A549 (cell line): ENCODE measurements at regions not wholly inside any gene's neighbourhood (a gene's known extent, or its start where the extent isn't known, plus 50 kb on each side); places are given as distances from the start of the nearest gene placed in this dataset.

ENCODE experiments used
- ATAC-seq, 2 experiments: fragments of 200-7000 bp in 1 of 2; fragments of >200 bp in 1 of 2; cut with Nextera tagmentation in 1 of 2; cut with Tn5 transposase in 1 of 2; 3 replicates each; pipeline versions ENCODE4 v1.8.0 to v1.9.1; 2018 to 2020; ENCODE audit warnings: mild to moderate bottlenecking in 1 of 2, moderate library complexity in 1 of 2
- CTCF ChIA-PET: fragments of 300-600 bp; sonication (Branson Sonifier 250); formaldehyde crosslinking; extraction: SDS; loops from one replicate; lab custom pipeline; 2021; ENCODE audit warnings: antibody characterized with exemption, inconsistent platforms; lab: Yijun Ruan, JAX
- POLR2A ChIA-PET: fragments of 350-600 bp; formaldehyde crosslinking; extraction: SDS; loops from one replicate; lab custom pipeline; 2021; ENCODE audit warnings: antibody characterized with exemption, inconsistent platforms; lab: Yijun Ruan, JAX
- DNase-seq, 2 experiments: peaks; one replicate each; pipeline versions ENCODE4 v3.0.0 to v3.0.0-alpha.2; 2011 to 2016; ENCODE audit warnings: low read depth in 1 of 2, low spot score in 1 of 2
- FAIRE-seq: peaks from 2 replicates; lab custom pipeline; 2011; peaks lifted over from hg19 to GRCh38; lab: Jason Lieb, UNC
- H3K27ac ChIP-seq, 2 experiments: fragments of >200 bp; sonication (Bioruptor Twin); formaldehyde crosslinking; 3 replicates each; pipeline ENCODE4 v1.5.1; 2016 to 2017
- H3K4me1 ChIP-seq: fragments of >200 bp; sonication (Bioruptor Twin); formaldehyde crosslinking; 3 replicates; pipeline ENCODE4 v1.6.1; 2016
- H3K4me2 ChIP-seq: fragments of >200 bp; sonication (Bioruptor Twin); formaldehyde crosslinking; 3 replicates; pipeline ENCODE4 v1.6.1; 2016
- H3K4me3 ChIP-seq: fragments of >200 bp; sonication (Bioruptor Twin); formaldehyde crosslinking; 3 replicates; pipeline ENCODE4 v1.5.1; 2016
- H3K9me3 ChIP-seq: fragments of >200 bp; sonication (Bioruptor Twin); formaldehyde crosslinking; 3 replicates; pipeline ENCODE4 v1.6.1; 2016
- CEBPB ChIP-seq, 2 experiments: fragments of >200 bp in 1 of 2; sonication (Bioruptor Twin) in 1 of 2; formaldehyde crosslinking in 1 of 2; IDR thresholded peaks; 2 replicates each; pipeline ENCODE4 v1.6.1; 2012 to 2016
- CHD2 ChIP-seq: fragments of 150-350 bp; IDR thresholded peaks from 2 replicates; pipeline ENCODE4 v1.6.1; 2014; ENCODE audit warnings: low read length; ENCODE audit not compliant: partially characterized antibody
- CHD4 ChIP-seq: fragments of 200-600 bp; sonication (generic); IDR thresholded peaks from 2 replicates; pipeline ENCODE4 v1.6.1; 2016; ENCODE audit warnings: antibody characterized with exemption, mild to moderate bottlenecking, borderline replicate concordance
- EP300 ChIP-seq, 2 experiments: fragments of >200 bp; sonication (Bioruptor Twin); formaldehyde crosslinking; IDR thresholded peaks; 2 replicates in 1 of 2; 3 replicates in 1 of 2; pipeline ENCODE4 v1.6.1; 2016 to 2017
- ESRRA ChIP-seq: fragments of 150-350 bp; IDR thresholded peaks from 2 replicates; pipeline ENCODE4 v1.6.1; 2014; ENCODE audit warnings: mild to moderate bottlenecking, low read length, borderline replicate concordance
- GATA3 ChIP-seq: IDR thresholded peaks from 2 replicates; pipeline ENCODE4 v1.6.1; 2012; ENCODE audit warnings: borderline replicate concordance
- HEYL ChIP-seq: fragments of 250-450 bp; sonication (Bioruptor Pico); IDR thresholded peaks from 2 replicates; pipeline ENCODE4 v1.8.0; 2021; ENCODE audit warnings: mild to moderate bottlenecking, moderate library complexity
- HOXB5 ChIP-seq: fragments of 250-450 bp; sonication (Bioruptor Pico); IDR thresholded peaks from 2 replicates; pipeline ENCODE4 v1.5.0; 2020; ENCODE audit warnings: mild to moderate bottlenecking, moderate library complexity
- JUN ChIP-seq, 2 experiments: fragments of >200 bp; sonication (Bioruptor Twin); formaldehyde crosslinking; IDR thresholded peaks; 2 replicates in 1 of 2; 3 replicates in 1 of 2; pipeline ENCODE4 v1.6.1; 2016 to 2017
- JUNB ChIP-seq: fragments of >200 bp; sonication (Bioruptor Twin); formaldehyde crosslinking; IDR thresholded peaks from 2 replicates; pipeline ENCODE4 v1.6.1; 2016
- KDM5A ChIP-seq: fragments of 200-600 bp; sonication (generic); IDR thresholded peaks from 2 replicates; pipeline ENCODE4 v1.6.1; 2016; ENCODE audit warnings: antibody characterized with exemption, mild to moderate bottlenecking
- MYC ChIP-seq: IDR thresholded peaks from 2 replicates; pipeline ENCODE4 v1.6.1; 2012; ENCODE audit warnings: mild to moderate bottlenecking, inconsistent platforms, low read length, improper control_type of control experiment, borderline replicate concordance
- PHF8 ChIP-seq: fragments of 200-600 bp; sonication (generic); IDR thresholded peaks from 2 replicates; pipeline ENCODE4 v1.6.1; 2016; ENCODE audit warnings: low read depth, mild to moderate bottlenecking, antibody characterized with exemption, moderate library complexity, borderline replicate concordance
- RAD21 ChIP-seq, 2 experiments: fragments of >200 bp in 1 of 2; sonication (Bioruptor Twin) in 1 of 2; formaldehyde crosslinking in 1 of 2; IDR thresholded peaks in 1 of 2; conservative IDR thresholded peaks in 1 of 2; 2 replicates in 1 of 2; 3 replicates in 1 of 2; pipeline ENCODE4 v1.6.1; 2012 to 2018; ENCODE audit warnings: inconsistent platforms in 1 of 2
- SMC3 ChIP-seq: fragments of >200 bp; sonication (Bioruptor Twin); formaldehyde crosslinking; IDR thresholded peaks from 3 replicates; pipeline ENCODE4 v1.6.1; 2018; ENCODE audit warnings: inconsistent platforms
- TP53 ChIP-seq: fragments of 250-450 bp; sonication (Bioruptor Pico); IDR thresholded peaks from 2 replicates; pipeline ENCODE4 v1.5.0; 2021; ENCODE audit warnings: mild to moderate bottlenecking, moderate library complexity
- ZC3H11A ChIP-seq: fragments of 450-650 bp; IDR thresholded peaks from 2 replicates; pipeline ENCODE4 v1.6.1; 2014; ENCODE audit warnings: antibody characterized with exemption, mild to moderate bottlenecking
- ZNF302 ChIP-seq: fragments of 250-450 bp; sonication (Bioruptor Pico); IDR thresholded peaks from 2 replicates; pipeline ENCODE4 v1.9.0; 2021; ENCODE audit warnings: inconsistent platforms, mild to moderate bottlenecking, moderate library complexity
- WGBS: methylation state at CpG from one replicate; pipeline ENCODE4 v1.1.6; 2017; ENCODE audit errors: missing lambda C conversion rate; 5-methylcytosine and 5-hydroxymethylcytosine counted together
- TF ChIP-seq, protein P1 (sequence below): fragments of >200 bp; sonication (Bioruptor Twin); formaldehyde crosslinking; IDR thresholded peaks from 2 replicates; pipeline ENCODE4 v1.6.1; 2016
- TF ChIP-seq, protein P2 (sequence below): fragments of 450-650 bp; IDR thresholded peaks from 2 replicates; pipeline ENCODE4 v1.6.1; 2014; ENCODE audit warnings: antibody characterized with exemption
- TF ChIP-seq, protein P3 (sequence below): fragments of >200 bp; sonication (Bioruptor Twin); formaldehyde crosslinking; IDR thresholded peaks from 3 replicates; pipeline ENCODE4 v1.5.1; 2016
- TF ChIP-seq, protein P4 (sequence below): fragments of 250-450 bp; sonication (Bioruptor Pico); IDR thresholded peaks from 2 replicates; pipeline ENCODE4 v1.5.0; 2021; ENCODE audit warnings: mild to moderate bottlenecking, moderate library complexity, borderline replicate concordance

DNA sequence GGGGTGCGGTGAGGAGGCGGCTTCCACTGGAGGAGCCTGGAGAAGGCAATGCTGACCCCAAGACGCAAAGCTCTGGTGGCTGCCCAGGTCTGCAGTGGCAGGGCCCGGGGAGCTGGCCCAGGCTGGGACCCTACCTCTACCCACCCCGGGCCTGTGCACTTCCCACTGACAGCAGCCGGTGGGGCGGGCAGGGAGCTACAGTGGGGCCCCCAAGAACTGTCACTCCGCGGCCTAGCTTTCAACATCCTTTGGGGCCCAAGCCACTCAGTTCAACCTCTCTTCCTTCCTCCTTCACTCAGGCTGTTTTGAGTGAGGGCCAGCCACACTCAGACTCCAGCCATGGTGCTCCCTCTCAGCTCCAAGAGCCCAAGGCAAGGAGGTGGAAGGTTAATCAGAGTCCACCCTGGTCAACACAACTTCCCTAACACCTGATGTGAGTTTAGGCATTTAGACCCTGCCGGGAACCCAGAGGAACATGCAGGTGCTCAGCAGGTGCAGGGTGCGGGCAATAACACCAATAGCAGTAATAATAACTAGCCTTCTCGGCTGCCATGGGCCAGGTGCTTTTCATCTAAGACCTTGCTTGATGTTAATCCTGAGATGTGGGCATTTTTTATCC, 93.6 kb downstream of the ZFP36L2 start:
- no peaks in the 10 kb centered on the region for H3K9me3 ChIP-seq
- peaks cover 36% of the 10 kb centered on the region for H3K4me1 ChIP-seq
- H3K4me2 ChIP-seq: no peak overlapping the region
- TF ChIP-seq JUNB (no peak), KDM5A (no peak), TP53 (CRISPR knock-in tag) (no peak)
- no peak overlapping the region for H3K4me3 ChIP-seq
- no peak for FAIRE-seq
- H3K27ac ChIP-seq: peak overlapping the region; percentile 75 to 86; a peak in 5 of 6 replicates
- no peak for ATAC-seq
- WGBS: 94% methylated on average over 12 of the region's 12 CpGs
- DNase-seq: no peak
- ChIA-PET POLR2A (interaction anchor here (3.8 kb wide), 1 partner anchor 94 kb away, joined by 16 read pairs; the partner anchor contains the start of gene ZFP36L2), CTCF (interaction anchor here (0.8 to 7.8 kb wide), 11 partner anchors 7 to 352 kb away, joined by 3 to 84 read pairs (median 7); partner anchors contain the start of gene ZFP36L2)

DNA sequence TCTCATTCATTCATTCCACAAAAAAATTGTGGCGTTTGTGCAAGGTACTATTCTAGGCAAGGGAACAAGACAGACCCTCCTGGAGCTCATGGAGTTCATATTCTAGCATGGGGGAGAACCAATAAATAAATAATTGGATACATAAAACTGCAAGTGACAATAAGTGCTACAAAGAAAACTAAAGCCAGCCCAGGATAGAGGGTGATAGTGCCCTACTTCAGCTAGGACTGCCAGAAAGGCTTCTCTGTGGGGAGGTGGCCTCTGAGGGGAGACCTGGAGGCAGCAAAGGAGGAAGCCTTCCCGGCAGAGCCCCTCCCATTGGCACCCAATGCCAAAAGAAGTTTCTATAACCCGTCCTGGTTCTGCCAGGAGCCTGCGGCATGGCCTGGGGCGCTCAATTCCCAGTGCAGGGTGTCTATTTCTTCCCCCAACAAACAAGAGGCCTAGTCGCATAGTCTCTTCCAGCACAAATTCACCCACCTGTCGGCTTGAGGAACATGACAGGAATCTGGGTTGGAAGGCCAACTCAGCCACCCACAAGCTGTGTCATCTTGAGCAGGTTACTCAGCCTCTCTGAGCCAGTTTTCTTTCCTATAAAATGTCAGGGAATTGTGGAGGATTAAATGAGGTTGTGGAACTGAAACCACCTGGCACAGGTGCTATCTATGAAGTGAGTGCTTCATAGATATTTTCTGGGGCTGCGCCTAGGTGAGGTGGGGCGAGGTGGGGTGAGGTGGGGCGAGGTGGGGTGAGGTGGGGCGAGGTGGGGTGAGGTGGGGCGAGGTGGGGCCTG, 94.3 kb downstream of the ZFP36L2 start:
- no peaks in the 10 kb centered on the region for H3K9me3 ChIP-seq
- no peak for TF ChIP-seq JUN (IDR thresholded peaks at IDR 0.05)
- no peak for TF ChIP-seq HEYL (CRISPR knock-in tag)
- no peak for TF ChIP-seq CEBPB (IDR thresholded peaks at IDR 0.05)
- TF ChIP-seq PHF8: no peak
- no peak for TF ChIP-seq ESRRA
- no peak for TF ChIP-seq ZNF302
- 0 out of 5 replicates have a peak, but pooled peaks of 1 of the 2 experiments have one; percentile 6 for TF ChIP-seq RAD21 (conservative IDR thresholded peaks at IDR 0.05 in 1 of 2, IDR thresholded peaks at IDR 0.05 in 1 of 2)
- CTCF ChIA-PET: interaction anchor here (0.5 to 7.8 kb wide), 23 partner anchors 8 to 353 kb away, joined by 3 to 84 read pairs (median 4); partner anchors contain the start of gene ZFP36L2
- H3K4me2 ChIP-seq: peak overlapping the region; percentile 58
- ATAC-seq (no peak), FAIRE-seq (no peak), DNase-seq (no peak)
- peaks cover 31% of the 10 kb centered on the region for H3K4me1 ChIP-seq
- POLR2A ChIA-PET: interaction anchor here (3.8 kb wide), 1 partner anchor 95 kb away, joined by 16 read pairs; the partner anchor contains the start of gene ZFP36L2
- H3K4me3 ChIP-seq: no peak overlapping the region
- peak overlapping the region; percentile 75 to 86 for H3K27ac ChIP-seq
- WGBS: 70% methylated on average over 10 of the region's 12 CpGs

DNA sequence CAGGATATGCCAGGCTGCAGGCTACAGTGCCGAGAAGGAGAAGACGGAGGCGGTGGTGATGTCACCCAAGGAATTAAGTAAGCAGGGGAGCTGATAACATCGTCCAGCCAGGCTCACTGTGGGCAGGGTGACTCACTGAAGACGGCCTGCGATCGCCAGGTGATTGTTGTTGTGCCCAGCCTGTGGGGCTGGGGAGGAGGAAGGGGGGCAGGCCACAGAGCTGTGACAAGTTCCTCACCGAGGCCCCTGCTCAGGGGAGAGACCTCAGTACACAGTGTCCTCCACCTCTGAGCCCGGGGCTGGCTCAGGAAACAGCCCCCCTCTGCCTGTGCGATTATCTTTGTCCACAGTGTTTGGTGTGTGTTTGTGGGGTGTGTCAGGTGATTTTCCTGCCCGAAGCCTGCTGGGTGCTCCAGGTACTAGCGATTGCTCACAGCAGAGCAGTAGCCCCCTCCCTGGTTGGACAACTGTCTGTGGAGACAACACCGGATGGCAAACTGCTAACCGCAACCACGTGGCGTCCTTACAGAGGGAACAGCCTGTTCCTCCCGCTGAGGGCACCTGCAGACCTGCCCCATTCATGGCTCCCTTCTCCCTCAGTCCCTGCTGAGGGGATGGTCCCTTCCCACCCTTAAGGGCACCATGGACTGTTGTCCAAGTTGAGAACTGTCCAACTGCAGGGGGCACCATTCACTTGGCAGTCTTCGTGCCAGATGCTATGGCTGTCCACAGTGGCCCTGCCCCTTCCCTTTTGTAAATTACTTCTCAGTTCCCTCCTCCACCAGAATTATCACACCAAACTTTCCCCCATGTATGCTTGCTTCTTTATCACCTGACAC, 95.1 kb downstream of the ZFP36L2 start:
- FAIRE-seq (no peak), ATAC-seq (peak; percentile 86 to 87), DNase-seq (peak; percentile 87 to 96)
- H3K4me3 ChIP-seq: no peak overlapping the region
- H3K27ac ChIP-seq: peak overlapping the region; percentile 75 to 86
- WGBS: 23% methylated on average over 18 of the region's 18 CpGs
- H3K4me1 ChIP-seq: peaks cover 31% of the 10 kb centered on the region
- H3K4me2 ChIP-seq: peak overlapping the region; percentile 58
- CTCF ChIA-PET: interaction anchor here (0.6 to 7.8 kb wide), 34 partner anchors 9 to 420 kb away, joined by 3 to 84 read pairs (median 4); partner anchors contain the start of gene ZFP36L2
- POLR2A ChIA-PET: interaction anchor here (1.5 to 3.8 kb wide), 2 partner anchors 91 to 96 kb away, joined by 4 to 16 read pairs; partner anchors contain the start of gene ZFP36L2
- no peaks in the 10 kb centered on the region for H3K9me3 ChIP-seq
- no peak for TF ChIP-seq HOXB5 (CRISPR knock-in tag)
- TF ChIP-seq, protein P1, sequence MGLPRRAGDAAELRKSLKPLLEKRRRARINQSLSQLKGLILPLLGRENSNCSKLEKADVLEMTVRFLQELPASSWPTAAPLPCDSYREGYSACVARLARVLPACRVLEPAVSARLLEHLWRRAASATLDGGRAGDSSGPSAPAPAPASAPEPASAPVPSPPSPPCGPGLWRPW: no peak
- TF ChIP-seq, protein P2, sequence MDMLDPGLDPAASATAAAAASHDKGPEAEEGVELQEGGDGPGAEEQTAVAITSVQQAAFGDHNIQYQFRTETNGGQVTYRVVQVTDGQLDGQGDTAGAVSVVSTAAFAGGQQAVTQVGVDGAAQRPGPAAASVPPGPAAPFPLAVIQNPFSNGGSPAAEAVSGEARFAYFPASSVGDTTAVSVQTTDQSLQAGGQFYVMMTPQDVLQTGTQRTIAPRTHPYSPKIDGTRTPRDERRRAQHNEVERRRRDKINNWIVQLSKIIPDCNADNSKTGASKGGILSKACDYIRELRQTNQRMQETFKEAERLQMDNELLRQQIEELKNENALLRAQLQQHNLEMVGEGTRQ: peak; percentile 24; the same call in 1 of the 2 replicates
- peak; percentile 93 for TF ChIP-seq SMC3
- TF ChIP-seq ZC3H11A: no peak
- peak; percentile 65; the same call in 1 of the 2 replicates for TF ChIP-seq JUNB
- TF ChIP-seq CHD2: no peak
- no peak; the same call in 1 of the 2 replicates for TF ChIP-seq MYC
- TF ChIP-seq GATA3: peak; percentile 95
- TF ChIP-seq, protein P3, sequence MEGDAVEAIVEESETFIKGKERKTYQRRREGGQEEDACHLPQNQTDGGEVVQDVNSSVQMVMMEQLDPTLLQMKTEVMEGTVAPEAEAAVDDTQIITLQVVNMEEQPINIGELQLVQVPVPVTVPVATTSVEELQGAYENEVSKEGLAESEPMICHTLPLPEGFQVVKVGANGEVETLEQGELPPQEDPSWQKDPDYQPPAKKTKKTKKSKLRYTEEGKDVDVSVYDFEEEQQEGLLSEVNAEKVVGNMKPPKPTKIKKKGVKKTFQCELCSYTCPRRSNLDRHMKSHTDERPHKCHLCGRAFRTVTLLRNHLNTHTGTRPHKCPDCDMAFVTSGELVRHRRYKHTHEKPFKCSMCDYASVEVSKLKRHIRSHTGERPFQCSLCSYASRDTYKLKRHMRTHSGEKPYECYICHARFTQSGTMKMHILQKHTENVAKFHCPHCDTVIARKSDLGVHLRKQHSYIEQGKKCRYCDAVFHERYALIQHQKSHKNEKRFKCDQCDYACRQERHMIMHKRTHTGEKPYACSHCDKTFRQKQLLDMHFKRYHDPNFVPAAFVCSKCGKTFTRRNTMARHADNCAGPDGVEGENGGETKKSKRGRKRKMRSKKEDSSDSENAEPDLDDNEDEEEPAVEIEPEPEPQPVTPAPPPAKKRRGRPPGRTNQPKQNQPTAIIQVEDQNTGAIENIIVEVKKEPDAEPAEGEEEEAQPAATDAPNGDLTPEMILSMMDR: peak; percentile 89
- peak in 1 of 2 experiments; percentile 12; a peak in 1 of 5 replicates for TF ChIP-seq EP300 (IDR thresholded peaks at IDR 0.05)
- no peak for TF ChIP-seq CHD4
- TF ChIP-seq, protein P4, sequence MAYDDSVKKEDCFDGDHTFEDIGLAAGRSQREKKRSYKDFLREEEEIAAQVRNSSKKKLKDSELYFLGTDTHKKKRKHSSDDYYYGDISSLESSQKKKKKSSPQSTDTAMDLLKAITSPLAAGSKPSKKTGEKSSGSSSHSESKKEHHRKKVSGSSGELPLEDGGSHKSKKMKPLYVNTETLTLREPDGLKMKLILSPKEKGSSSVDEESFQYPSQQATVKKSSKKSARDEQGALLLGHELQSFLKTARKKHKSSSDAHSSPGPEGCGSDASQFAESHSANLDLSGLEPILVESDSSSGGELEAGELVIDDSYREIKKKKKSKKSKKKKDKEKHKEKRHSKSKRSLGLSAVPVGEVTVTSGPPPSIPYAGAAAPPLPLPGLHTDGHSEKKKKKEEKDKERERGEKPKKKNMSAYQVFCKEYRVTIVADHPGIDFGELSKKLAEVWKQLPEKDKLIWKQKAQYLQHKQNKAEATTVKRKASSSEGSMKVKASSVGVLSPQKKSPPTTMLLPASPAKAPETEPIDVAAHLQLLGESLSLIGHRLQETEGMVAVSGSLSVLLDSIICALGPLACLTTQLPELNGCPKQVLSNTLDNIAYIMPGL (CRISPR knock-in tag): no peak
- peak in 1 of 2 experiments; percentile 41; a peak in 2 of 5 replicates for TF ChIP-seq JUN (IDR thresholded peaks at IDR 0.05)
- TF ChIP-seq PHF8: no peak
